Spinal cord (tissue), 9 donors: ENCODE measurements at regions not wholly inside any gene's neighbourhood (a gene's known extent, or its start where the extent isn't known, plus 50 kb on each side); places are given as distances from the start of the nearest gene placed in this dataset.

ENCODE experiments used
- DNase-seq, 6 donors: peaks; one replicate each; pipeline versions ENCODE4 v3.0.0 to v3.0.0-alpha.2; 2013 to 2015; ENCODE audit warnings: low spot score in 6 of 6, low read depth in 4 of 6
- H3K27ac ChIP-seq: one replicate; pipeline ENCODE4 v1.5.1; 2013; ENCODE audit warnings: low read depth, low read length, control low read depth
- H3K27me3 ChIP-seq: one replicate; pipeline ENCODE4 v1.6.1; 2013; ENCODE audit warnings: low read length; ENCODE audit not compliant: control insufficient read depth, insufficient read depth
- H3K36me3 ChIP-seq: one replicate; pipeline ENCODE4 v1.6.1; 2013; ENCODE audit warnings: low read length; ENCODE audit not compliant: control insufficient read depth, insufficient read depth
- H3K4me1 ChIP-seq: one replicate; pipeline ENCODE4 v1.6.1; 2013; ENCODE audit warnings: low read length; ENCODE audit not compliant: control insufficient read depth, insufficient read depth
- H3K4me3 ChIP-seq: one replicate; pipeline ENCODE4 v1.5.1; 2013; ENCODE audit warnings: low read depth, low read length, control low read depth
- H3K9me3 ChIP-seq: one replicate; pipeline ENCODE4 v1.6.1; 2013; ENCODE audit warnings: low read length; ENCODE audit not compliant: control insufficient read depth, insufficient read depth
- WGBS: methylation state at CpG from one replicate; pipeline ENCODE4 v1.1.5; 2013; ENCODE audit warnings: missing lambda C conversion rate; ENCODE audit not compliant: insufficient coverage; 5-methylcytosine and 5-hydroxymethylcytosine counted together
- donor health status: healthy.

DNA sequence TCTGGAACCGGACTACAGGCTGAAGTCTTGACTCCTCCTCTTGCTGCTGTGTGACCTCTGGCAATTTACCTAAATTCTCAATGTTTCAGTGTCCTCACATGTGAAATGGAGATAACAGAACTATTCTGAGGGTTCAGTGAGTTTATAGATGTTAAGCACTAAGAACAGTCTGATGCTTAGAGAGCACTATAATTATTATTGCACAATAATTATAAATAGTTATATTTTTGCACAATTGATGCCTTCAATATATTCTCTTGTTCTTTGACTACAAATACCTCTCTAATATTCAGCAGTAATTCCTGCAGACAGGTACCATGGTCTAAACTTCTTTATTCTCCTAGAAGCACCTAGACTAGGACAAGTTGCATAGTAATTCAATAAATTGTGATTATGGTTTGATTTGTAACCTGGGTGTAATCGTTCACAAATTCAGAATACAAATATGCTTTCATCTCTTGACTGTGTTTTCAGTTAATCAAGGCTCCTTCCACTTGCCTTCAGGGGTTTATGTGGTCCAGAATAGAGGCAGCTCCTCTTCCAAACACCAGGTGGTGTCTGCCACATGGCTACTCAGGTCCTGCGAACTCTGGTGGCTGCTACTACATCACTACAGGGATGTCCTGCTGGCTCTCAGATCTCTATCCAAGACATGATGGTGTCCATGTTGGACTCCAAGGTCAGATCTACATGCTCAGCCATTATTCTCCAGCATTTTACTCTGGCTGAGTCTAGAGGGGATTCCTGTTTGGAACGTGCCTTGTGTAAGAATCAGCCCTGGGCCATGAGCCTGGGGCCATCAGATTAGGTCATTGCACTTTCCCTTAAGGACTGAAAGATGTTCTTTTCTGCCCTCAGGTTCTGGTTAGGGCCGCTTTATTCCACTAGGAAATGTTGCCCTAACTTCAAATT is 103.4 kb downstream of the QRFPR start:
- DNase-seq, result no peak
- Histone ChIP-seq H3K27me3 (no peaks in the 10 kb centered on the region), H3K27ac (no peak overlapping the region), H3K9me3 (no peaks in the 10 kb centered on the region), H3K36me3 (no peaks in the 10 kb centered on the region), H3K4me1 (no peaks in the 10 kb centered on the region), H3K4me3 (no peak overlapping the region)
- WGBS, result 56% methylated on average over 2 of the region's 5 CpGs

- H3K4me3 ChIP-seq, result no peak overlapping the region
- no peaks in the 10 kb centered on the region for H3K27me3 ChIP-seq
- no peaks in the 10 kb centered on the region for H3K36me3 ChIP-seq
- no peaks in the 10 kb centered on the region for H3K9me3 ChIP-seq
- no peak overlapping the region for H3K27ac ChIP-seq
- DNase-seq, result no peak
- no peaks in the 10 kb centered on the region for H3K4me1 ChIP-seq
- 100% methylated on average over 1 of the region's 3 CpGs for WGBS
Measured at GRCh38 chr4:121273191-121273590, 107.6 kb downstream of the QRFPR start.

DNA sequence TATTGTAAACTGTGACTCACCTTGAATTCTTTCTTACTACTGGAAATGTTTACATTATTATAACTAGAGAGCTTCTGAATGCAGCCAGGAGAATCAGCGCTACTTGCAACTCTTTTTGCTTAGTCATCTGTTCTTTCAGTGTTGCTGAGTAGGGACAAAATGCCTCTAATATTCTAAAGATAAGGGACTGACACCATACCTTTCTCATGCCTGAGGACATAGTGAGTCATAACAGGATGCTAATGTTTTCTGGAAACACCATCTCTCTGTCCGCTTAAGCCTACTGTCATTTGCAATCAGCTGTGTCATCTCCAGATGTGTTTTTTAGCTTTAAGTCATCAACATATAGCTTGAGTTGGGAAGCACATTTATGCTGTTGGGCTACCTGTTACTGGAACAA is 108.3 kb downstream of the QRFPR start:
- Histone ChIP-seq H3K4me3 (no peak overlapping the region), H3K36me3 (no peaks in the 10 kb centered on the region), H3K9me3 (no peaks in the 10 kb centered on the region), H3K27me3 (no peaks in the 10 kb centered on the region), H3K4me1 (no peaks in the 10 kb centered on the region), H3K27ac (no peak overlapping the region)
- DNase-seq, result no peak
- WGBS, result no CpG with 5 or more reads among the region's 2 CpGs

GRCh38 chr4:121270389-121270788 is 106.3 kb upstream of the TNIP3 start:
- no peaks in the 10 kb centered on the region for H3K9me3 ChIP-seq
- H3K4me3 ChIP-seq, result no peak overlapping the region
- DNase-seq, result no peak
- no peaks in the 10 kb centered on the region for H3K27me3 ChIP-seq
- no peaks in the 10 kb centered on the region for H3K36me3 ChIP-seq
- no peak overlapping the region for H3K27ac ChIP-seq
- no peaks in the 10 kb centered on the region for H3K4me1 ChIP-seq

DNA sequence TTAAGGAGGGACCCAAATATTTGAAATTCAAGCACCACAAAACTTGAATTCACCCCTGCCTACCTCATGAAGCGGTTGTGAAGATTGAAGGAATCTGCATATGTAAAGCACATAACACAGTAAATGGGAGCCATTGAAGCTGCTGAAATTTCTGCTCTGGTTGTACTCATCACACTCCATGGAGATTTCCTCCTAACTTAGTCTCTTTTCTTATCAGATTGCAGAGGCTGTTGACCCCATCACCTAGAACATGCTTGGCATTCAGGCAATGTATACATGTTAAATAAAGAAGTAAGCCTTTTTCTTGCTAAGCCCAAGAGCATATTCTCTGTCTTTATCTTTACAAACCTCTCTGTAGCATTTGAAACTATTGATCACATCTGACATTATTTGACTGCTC is 104.9 kb upstream of the TNIP3 start:
- Histone ChIP-seq H3K4me3 (no peak overlapping the region), H3K27me3 (no peaks in the 10 kb centered on the region), H3K4me1 (no peaks in the 10 kb centered on the region), H3K36me3 (no peaks in the 10 kb centered on the region), H3K27ac (no peak overlapping the region), H3K9me3 (no peaks in the 10 kb centered on the region)
- no peak for DNase-seq
- WGBS, result no CpG with 5 or more reads among the region's 1 CpG

- Histone ChIP-seq H3K9me3 (no peaks in the 10 kb centered on the region), H3K27me3 (no peaks in the 10 kb centered on the region), H3K4me3 (no peak overlapping the region), H3K36me3 (no peaks in the 10 kb centered on the region), H3K27ac (no peak overlapping the region), H3K4me1 (no peaks in the 10 kb centered on the region)
- no peak for DNase-seq
- 90% methylated on average over 2 of the region's 3 CpGs for WGBS
Measured at GRCh38 chr4:121266982-121267381, 102.9 kb upstream of the TNIP3 start.

DNA sequence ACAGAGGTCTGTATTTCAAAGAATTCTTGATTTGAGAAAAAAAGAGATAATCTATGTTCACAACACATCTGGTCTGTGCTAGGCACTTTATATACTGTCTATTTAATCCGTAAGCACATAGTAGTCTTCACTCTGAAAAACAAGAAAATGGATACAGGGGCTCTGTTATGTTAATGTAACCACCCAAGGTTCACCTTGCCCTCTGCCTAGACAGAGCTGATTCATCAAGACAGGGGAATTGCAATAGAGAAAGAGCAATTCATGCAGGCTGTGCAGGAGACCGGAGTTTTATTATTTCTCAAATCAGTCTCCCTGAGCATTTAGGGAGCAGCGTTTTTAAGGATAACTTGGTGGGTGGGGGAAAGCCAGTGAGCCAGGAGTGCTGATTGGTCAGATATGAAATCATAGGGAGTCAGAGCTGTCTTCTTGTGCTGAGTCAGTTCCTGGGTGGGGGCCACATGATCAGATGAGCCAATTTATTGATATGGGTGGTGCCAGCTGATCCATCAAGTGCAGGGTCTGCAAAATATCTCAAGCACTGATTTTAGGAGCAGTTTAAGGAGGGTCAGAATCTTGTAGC is 92.9 kb upstream of the TNIP3 start:
- H3K4me1 ChIP-seq, result no peaks in the 10 kb centered on the region
- DNase-seq, result no peak
- H3K4me3 ChIP-seq, result no peak overlapping the region
- H3K27ac ChIP-seq, result no peak overlapping the region
- WGBS, result 67% methylated on average over 2 of the region's 3 CpGs
- no peaks in the 10 kb centered on the region for H3K9me3 ChIP-seq
- no peaks in the 10 kb centered on the region for H3K36me3 ChIP-seq
- H3K27me3 ChIP-seq, result no peaks in the 10 kb centered on the region

GRCh38 chr4:121255986-121256750 is 92.0 kb upstream of the TNIP3 start:
- no peaks in the 10 kb centered on the region for H3K36me3 ChIP-seq
- no peaks in the 10 kb centered on the region for H3K27me3 ChIP-seq
- no peak overlapping the region for H3K4me3 ChIP-seq
- H3K9me3 ChIP-seq, result no peaks in the 10 kb centered on the region
- no peaks in the 10 kb centered on the region for H3K4me1 ChIP-seq
- H3K27ac ChIP-seq, result no peak overlapping the region
- no peak for DNase-seq

- WGBS, result 86% methylated on average over 2 of the region's 2 CpGs
- Histone ChIP-seq H3K9me3 (no peaks in the 10 kb centered on the region), H3K27me3 (no peaks in the 10 kb centered on the region), H3K27ac (no peak overlapping the region), H3K4me1 (no peaks in the 10 kb centered on the region), H3K4me3 (no peak overlapping the region), H3K36me3 (no peaks in the 10 kb centered on the region)
- no peak for DNase-seq
Measured at GRCh38 chr4:121253961-121254360, 89.8 kb upstream of the TNIP3 start.
